Uterus (tissue), 3 donors: ENCODE measurements at regions not wholly inside any gene's neighbourhood (a gene's known extent, or its start where the extent isn't known, plus 50 kb on each side); places are given as distances from the start of the nearest gene placed in this dataset.

Experiments used
- DNase-seq, 2 donors: peaks; one replicate each; pipeline ENCODE4 v3.0.0-alpha.2; 2019 to 2020
- H3K27ac ChIP-seq, 2 donors: fragments of 200-600 bp; sonication (generic); 1 replicate in 1 of 2; 2 replicates in 1 of 2; pipeline ENCODE4 v1.5.1; 2016 to 2018
- H3K27me3 ChIP-seq, 2 donors: fragments of 200-600 bp; sonication (generic); one replicate each; pipeline ENCODE4 v1.5.1; 2018 to 2019; ENCODE audit warnings: control low read depth in 1 of 2
- H3K36me3 ChIP-seq, 2 donors: fragments of 200-600 bp; sonication (generic); one replicate each; pipeline ENCODE4 v1.5.1; 2019; ENCODE audit warnings: control low read depth in 1 of 2
- H3K4me1 ChIP-seq, 2 donors: fragments of 200-600 bp; sonication (generic); one replicate each; pipeline ENCODE4 v1.5.1; 2018 to 2019; ENCODE audit warnings: control low read depth in 1 of 2
- H3K4me3 ChIP-seq, 2 donors: fragments of 200-600 bp; sonication (generic); 1 replicate in 1 of 2; 2 replicates in 1 of 2; pipeline ENCODE4 v1.5.1; 2018 to 2019; ENCODE audit warnings: mild to moderate bottlenecking in 1 of 2
- H3K9me3 ChIP-seq, 2 donors: fragments of 200-600 bp; sonication (generic); one replicate each; pipeline ENCODE4 v1.5.1; 2019; ENCODE audit warnings: control low read depth in 1 of 2
- CTCF ChIP-seq, 4 experiments: fragments of 200-600 bp in 2 of 4; fragments of 450-650 bp in 2 of 4; sonication (generic) in 2 of 4; IDR thresholded peaks; one replicate each; pipeline ENCODE4 v1.5.1; 2016 to 2019; ENCODE audit warnings: antibody characterized with exemption in 4 of 4, mild to moderate bottlenecking in 2 of 4, moderate library complexity in 1 of 4
- POLR2A ChIP-seq, 2 donors: fragments of 450-650 bp; IDR thresholded peaks; one replicate each; pipeline ENCODE4 v1.6.1; 2016; ENCODE audit warnings: antibody characterized with exemption in 2 of 2, mild to moderate bottlenecking in 1 of 2, moderate library complexity in 1 of 2
- intact Hi-C: fragments of 100-400 bp; cut with DNase I; formaldehyde crosslinking; loops from one replicate; pipeline ENCODE4 v1.15.1; 2023; ENCODE audit warnings: low total_unique reads
- donor health status: DM: yes; HTN: yes; CAD: no.

GRCh38 chr11:129533395-129533794 is 157.7 kb downstream of the BARX2 start:
- DNase-seq: no peak
- H3K9me3 ChIP-seq: no peaks in the 10 kb centered on the region
- no peak for TF ChIP-seq POLR2A (IDR thresholded peaks at IDR 0.05)
- no peak for TF ChIP-seq CTCF (IDR thresholded peaks at IDR 0.05)
- intact Hi-C loops: no loop called here
- no peak overlapping the region for H3K4me3 ChIP-seq
- H3K36me3 ChIP-seq: no peaks in the 10 kb centered on the region
- H3K27ac ChIP-seq: no peak overlapping the region
- H3K4me1 ChIP-seq: no peaks in the 10 kb centered on the region
- H3K27me3 ChIP-seq: no peaks in the 10 kb centered on the region

GRCh38 chr11:129536338-129536737 is 160.7 kb downstream of the BARX2 start:
- intact Hi-C loops: no loop called here
- H3K36me3 ChIP-seq: no peaks in the 10 kb centered on the region
- H3K4me3 ChIP-seq: no peak overlapping the region
- TF ChIP-seq POLR2A (IDR thresholded peaks at IDR 0.05) (no peak), CTCF (IDR thresholded peaks at IDR 0.05) (no peak)
- no peaks in the 10 kb centered on the region for H3K27me3 ChIP-seq
- H3K4me1 ChIP-seq: no peaks in the 10 kb centered on the region
- no peak for DNase-seq
- no peaks in the 10 kb centered on the region for H3K9me3 ChIP-seq
- no peak overlapping the region for H3K27ac ChIP-seq

GRCh38 chr11:129538323-129538722 is 162.7 kb downstream of the BARX2 start:
- no peaks in the 10 kb centered on the region for H3K36me3 ChIP-seq
- intact Hi-C loops: no loop called here
- DNase-seq: no peak
- H3K9me3 ChIP-seq: no peaks in the 10 kb centered on the region
- H3K27me3 ChIP-seq: no peaks in the 10 kb centered on the region
- H3K4me3 ChIP-seq: no peak overlapping the region
- no peaks in the 10 kb centered on the region for H3K4me1 ChIP-seq
- H3K27ac ChIP-seq: no peak overlapping the region
- TF ChIP-seq CTCF (IDR thresholded peaks at IDR 0.05): no peak
- TF ChIP-seq POLR2A (IDR thresholded peaks at IDR 0.05): no peak

DNA sequence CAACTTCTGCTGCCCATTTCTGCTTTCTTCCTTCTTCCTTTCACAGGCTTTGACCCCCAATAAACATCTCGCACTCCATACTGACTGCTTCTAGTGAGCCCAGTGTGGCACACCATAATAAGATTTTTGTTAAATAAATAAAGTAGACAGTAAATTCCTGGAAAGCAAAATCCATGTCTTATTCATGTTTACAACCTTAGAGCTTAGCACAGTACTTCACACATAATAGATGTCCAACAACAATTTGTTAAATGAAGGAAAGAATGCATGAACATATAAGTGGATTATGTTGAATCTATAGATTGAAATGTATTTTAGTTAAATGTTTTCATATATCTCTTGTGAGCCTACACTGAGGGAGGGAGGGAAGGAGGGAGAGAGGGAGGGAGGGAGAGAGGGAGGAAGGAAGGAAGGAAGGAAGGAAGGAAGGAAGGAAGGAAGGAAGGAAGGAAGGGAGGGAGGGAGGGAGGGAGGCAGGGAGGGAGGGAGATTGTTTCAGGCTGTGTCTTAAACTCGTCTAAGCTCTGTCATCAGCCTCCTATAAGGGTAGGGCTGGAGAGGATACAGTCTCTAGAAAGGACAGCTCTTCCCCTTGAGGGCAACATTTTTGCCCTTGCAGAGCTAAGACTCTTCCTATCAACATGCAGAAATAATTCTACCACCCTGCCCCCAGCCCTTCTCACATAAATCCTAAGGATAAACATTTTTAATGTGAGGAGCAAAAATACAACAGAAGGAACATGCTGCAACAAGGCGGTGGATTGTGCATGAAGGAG is 168.1 kb downstream of the BARX2 start:
- intact Hi-C loops: no loop called here
- Histone ChIP-seq H3K9me3 (no peaks in the 10 kb centered on the region), H3K4me3 (no peak overlapping the region), H3K36me3 (no peaks in the 10 kb centered on the region), H3K27ac (no peak overlapping the region), H3K4me1 (no peaks in the 10 kb centered on the region), H3K27me3 (no peaks in the 10 kb centered on the region)
- DNase-seq: no peak
- no peak for TF ChIP-seq POLR2A (IDR thresholded peaks at IDR 0.05)

DNA sequence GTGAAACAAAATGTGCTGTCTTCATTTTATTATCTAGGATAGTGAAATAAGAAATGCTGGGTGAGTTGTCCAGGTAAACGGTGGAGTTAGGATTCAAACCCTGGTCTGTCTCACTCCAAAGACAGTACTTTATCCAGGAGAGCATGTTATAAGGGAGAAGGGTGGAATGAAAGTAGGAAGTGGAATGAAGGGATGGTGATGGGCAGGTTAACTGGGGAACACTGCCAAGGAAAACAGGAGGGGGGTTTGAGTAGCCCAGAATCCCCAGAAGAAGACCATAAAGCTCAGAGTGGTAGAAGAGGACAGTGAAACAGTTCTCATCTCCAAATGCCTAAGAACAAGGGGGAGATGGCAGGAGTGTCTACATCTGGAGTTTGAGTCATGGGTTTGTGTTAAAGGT is 169.0 kb downstream of the BARX2 start:
- H3K4me3 ChIP-seq: no peak overlapping the region

More for the DNA sequence above, 169.0 kb downstream of the BARX2 start:
- H3K36me3 ChIP-seq: no peaks in the 10 kb centered on the region
- TF ChIP-seq CTCF (IDR thresholded peaks at IDR 0.05): no peak
- no peak for DNase-seq
- no peaks in the 10 kb centered on the region for H3K4me1 ChIP-seq
- H3K9me3 ChIP-seq: no peaks in the 10 kb centered on the region
- H3K27me3 ChIP-seq: no peaks in the 10 kb centered on the region
- no peak overlapping the region for H3K27ac ChIP-seq
- intact Hi-C loops: no loop called here
